ENCODE measurements at regions not wholly inside any gene's neighbourhood (a gene's known extent, or its start where the extent isn't known, plus 50 kb on each side); places are given as distances from the start of the nearest gene placed in this dataset.

- no peak for DNase-seq (ENCODE audit: extremely low read depth, insufficient read length)
- H3K27me3 ChIP-seq (replicated peaks; ENCODE audit: control insufficient read depth, insufficient read depth, low read length) = no peaks in the 10 kb centered on the region; the same call in 1 of the 2 replicates
- H3K36me3 ChIP-seq (ENCODE audit: control insufficient read depth, insufficient read depth, low read length) = no peaks in the 10 kb centered on the region
- TF ChIP-seq CTCF (IDR thresholded peaks at IDR 0.05; ENCODE audit: insufficient read depth, low read length, poor library complexity, severe bottlenecking) = no peak
- H3K4me3 ChIP-seq (replicated peaks; ENCODE audit: low read depth, low read length) = no peak overlapping the region
Observed at GRCh38 chr16:51045794-51046193, 105.3 kb downstream of the SALL1 start.

GRCh38 chr16:51045186-51045585 is 105.9 kb downstream of the SALL1 start:
- H3K27me3 ChIP-seq (replicated peaks; ENCODE audit: control insufficient read depth, insufficient read depth, low read length) = no peaks in the 10 kb centered on the region; the same call in 1 of the 2 replicates
- DNase-seq (ENCODE audit: extremely low read depth, insufficient read length) = no peak
- H3K4me3 ChIP-seq (replicated peaks; ENCODE audit: low read depth, low read length) = no peak overlapping the region
- no peak for TF ChIP-seq CTCF (IDR thresholded peaks at IDR 0.05; ENCODE audit: insufficient read depth, low read length, poor library complexity, severe bottlenecking)
- no peaks in the 10 kb centered on the region for H3K36me3 ChIP-seq (ENCODE audit: control insufficient read depth, insufficient read depth, low read length)

- TF ChIP-seq CTCF (IDR thresholded peaks at IDR 0.05; ENCODE audit: insufficient read depth, low read length, poor library complexity, severe bottlenecking) = no peak
- no peak overlapping the region for H3K4me3 ChIP-seq (replicated peaks; ENCODE audit: low read depth, low read length)
- H3K27me3 ChIP-seq (replicated peaks; ENCODE audit: control insufficient read depth, insufficient read depth, low read length) = no peaks in the 10 kb centered on the region
- DNase-seq (ENCODE audit: extremely low read depth, insufficient read length) = no peak
- no peaks in the 10 kb centered on the region for H3K36me3 ChIP-seq (ENCODE audit: control insufficient read depth, insufficient read depth, low read length)
Observed at GRCh38 chr16:51041546-51041945, 109.5 kb downstream of the SALL1 start.

- Histone ChIP-seq H3K27me3 (replicated peaks; ENCODE audit: control insufficient read depth, insufficient read depth, low read length) (no peaks in the 10 kb centered on the region), H3K36me3 (ENCODE audit: control insufficient read depth, insufficient read depth, low read length) (no peaks in the 10 kb centered on the region), H3K4me3 (replicated peaks; ENCODE audit: low read depth, low read length) (no peak overlapping the region)
- TF ChIP-seq CTCF (IDR thresholded peaks at IDR 0.05; ENCODE audit: insufficient read depth, low read length, poor library complexity, severe bottlenecking) = no peak
- DNase-seq (ENCODE audit: extremely low read depth, insufficient read length) = no peak
Observed at GRCh38 chr16:51040637-51041036, 110.4 kb downstream of the SALL1 start.

GRCh38 chr16:51039638-51040331 is 111.3 kb downstream of the SALL1 start:
- no peak for DNase-seq (ENCODE audit: extremely low read depth, insufficient read length)
- TF ChIP-seq CTCF (IDR thresholded peaks at IDR 0.05; ENCODE audit: insufficient read depth, low read length, poor library complexity, severe bottlenecking) = no peak
- H3K27me3 ChIP-seq (replicated peaks; ENCODE audit: control insufficient read depth, insufficient read depth, low read length) = no peaks in the 10 kb centered on the region
- H3K4me3 ChIP-seq (replicated peaks; ENCODE audit: low read depth, low read length) = no peak overlapping the region
- H3K36me3 ChIP-seq (ENCODE audit: control insufficient read depth, insufficient read depth, low read length) = no peaks in the 10 kb centered on the region

- TF ChIP-seq CTCF (IDR thresholded peaks at IDR 0.05; ENCODE audit: insufficient read depth, low read length, poor library complexity, severe bottlenecking) = no peak
- DNase-seq (ENCODE audit: extremely low read depth, insufficient read length) = no peak
- Histone ChIP-seq H3K27me3 (replicated peaks; ENCODE audit: control insufficient read depth, insufficient read depth, low read length) (no peaks in the 10 kb centered on the region), H3K4me3 (replicated peaks; ENCODE audit: low read depth, low read length) (no peak overlapping the region), H3K36me3 (ENCODE audit: control insufficient read depth, insufficient read depth, low read length) (no peaks in the 10 kb centered on the region)
Observed at GRCh38 chr16:51035711-51036110, 115.4 kb downstream of the SALL1 start.

Data from GM06990 (cell line).